C4-2B (cell line): ENCODE measurements at regions not wholly inside any gene's neighbourhood (a gene's known extent, or its start where the extent isn't known, plus 50 kb on each side); places are given as distances from the start of the nearest gene placed in this dataset.

Experiments
- CTCF ChIP-seq: fragments of 450-650 bp; conservative IDR thresholded peaks from 2 replicates; pipeline ENCODE4 v1.5.1; 2017; ENCODE audit warnings: mild to moderate bottlenecking
- ZFX ChIP-seq: fragments of 450-650 bp; IDR thresholded peaks from 2 replicates; pipeline ENCODE4 v1.6.1; 2017

- TF ChIP-seq CTCF = no peak
- TF ChIP-seq ZFX = no peak
Observed at GRCh38 chr4:36812149-36812548, 432.4 kb upstream of the NWD2 start.
